ENCODE measurements at regions not wholly inside any gene's neighbourhood (a gene's known extent, or its start where the extent isn't known, plus 50 kb on each side); places are given as distances from the start of the nearest gene placed in this dataset.

DNA sequence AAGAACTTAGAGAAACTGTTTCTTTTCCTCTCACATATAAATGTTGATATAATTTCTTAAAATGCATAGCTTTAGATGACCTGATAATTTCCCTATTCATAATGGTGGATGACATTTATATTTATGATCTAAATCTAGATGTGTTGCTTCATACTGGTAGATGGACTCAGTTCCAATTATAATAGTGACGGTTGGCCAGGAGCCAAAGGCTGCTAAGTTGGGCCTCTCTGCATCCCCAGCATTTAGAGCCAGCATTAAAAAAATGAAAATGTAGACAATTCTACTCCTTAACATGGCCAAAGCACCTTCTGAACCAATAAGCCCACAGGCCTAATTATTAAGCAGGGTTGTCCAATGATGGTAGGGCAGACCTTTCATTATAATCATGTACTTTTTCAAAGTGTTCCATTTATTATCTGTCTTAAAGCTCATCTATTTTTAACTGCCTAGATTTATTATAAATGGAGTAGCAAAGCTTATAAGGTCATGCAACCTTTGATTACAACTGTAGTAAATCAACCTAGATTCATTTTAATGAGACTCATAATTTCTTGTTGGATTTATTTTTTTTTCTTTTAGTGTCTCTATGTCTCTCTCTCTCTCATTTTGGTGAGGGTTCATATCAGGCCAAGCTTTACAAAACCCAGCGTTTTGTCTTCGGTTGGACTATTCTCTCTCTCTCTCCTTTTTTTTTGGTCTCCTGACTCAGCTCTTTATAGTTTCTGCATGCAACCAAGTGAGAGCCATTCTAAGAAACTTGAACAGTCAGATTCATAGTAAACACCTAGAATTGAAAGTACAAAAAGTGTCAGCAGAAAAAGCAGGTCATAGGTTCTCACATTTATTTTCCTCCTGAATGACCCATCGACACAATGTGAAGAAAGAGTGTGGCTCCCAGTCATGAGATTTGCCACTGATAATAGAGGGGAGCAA is 2016.1 kb upstream of the PIK3C3 start:
- TF ChIP-seq, protein P1, sequence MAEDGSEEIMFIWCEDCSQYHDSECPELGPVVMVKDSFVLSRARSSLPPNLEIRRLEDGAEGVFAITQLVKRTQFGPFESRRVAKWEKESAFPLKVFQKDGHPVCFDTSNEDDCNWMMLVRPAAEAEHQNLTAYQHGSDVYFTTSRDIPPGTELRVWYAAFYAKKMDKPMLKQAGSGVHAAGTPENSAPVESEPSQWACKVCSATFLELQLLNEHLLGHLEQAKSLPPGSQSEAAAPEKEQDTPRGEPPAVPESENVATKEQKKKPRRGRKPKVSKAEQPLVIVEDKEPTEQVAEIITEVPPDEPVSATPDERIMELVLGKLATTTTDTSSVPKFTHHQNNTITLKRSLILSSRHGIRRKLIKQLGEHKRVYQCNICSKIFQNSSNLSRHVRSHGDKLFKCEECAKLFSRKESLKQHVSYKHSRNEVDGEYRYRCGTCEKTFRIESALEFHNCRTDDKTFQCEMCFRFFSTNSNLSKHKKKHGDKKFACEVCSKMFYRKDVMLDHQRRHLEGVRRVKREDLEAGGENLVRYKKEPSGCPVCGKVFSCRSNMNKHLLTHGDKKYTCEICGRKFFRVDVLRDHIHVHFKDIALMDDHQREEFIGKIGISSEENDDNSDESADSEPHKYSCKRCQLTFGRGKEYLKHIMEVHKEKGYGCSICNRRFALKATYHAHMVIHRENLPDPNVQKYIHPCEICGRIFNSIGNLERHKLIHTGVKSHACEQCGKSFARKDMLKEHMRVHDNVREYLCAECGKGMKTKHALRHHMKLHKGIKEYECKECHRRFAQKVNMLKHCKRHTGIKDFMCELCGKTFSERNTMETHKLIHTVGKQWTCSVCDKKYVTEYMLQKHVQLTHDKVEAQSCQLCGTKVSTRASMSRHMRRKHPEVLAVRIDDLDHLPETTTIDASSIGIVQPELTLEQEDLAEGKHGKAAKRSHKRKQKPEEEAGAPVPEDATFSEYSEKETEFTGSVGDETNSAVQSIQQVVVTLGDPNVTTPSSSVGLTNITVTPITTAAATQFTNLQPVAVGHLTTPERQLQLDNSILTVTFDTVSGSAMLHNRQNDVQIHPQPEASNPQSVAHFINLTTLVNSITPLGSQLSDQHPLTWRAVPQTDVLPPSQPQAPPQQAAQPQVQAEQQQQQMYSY (CRISPR knock-in tag; IDR thresholded peaks at IDR 0.05) = no peak
- no peak for TF ChIP-seq TCF12 (IDR thresholded peaks at IDR 0.05; ENCODE audit: low read depth, low read length)

Measured in GM12878 (cell line).